ENCODE measurements at regions not wholly inside any gene's neighbourhood (a gene's known extent, or its start where the extent isn't known, plus 50 kb on each side); places are given as distances from the start of the nearest gene placed in this dataset.

DNA sequence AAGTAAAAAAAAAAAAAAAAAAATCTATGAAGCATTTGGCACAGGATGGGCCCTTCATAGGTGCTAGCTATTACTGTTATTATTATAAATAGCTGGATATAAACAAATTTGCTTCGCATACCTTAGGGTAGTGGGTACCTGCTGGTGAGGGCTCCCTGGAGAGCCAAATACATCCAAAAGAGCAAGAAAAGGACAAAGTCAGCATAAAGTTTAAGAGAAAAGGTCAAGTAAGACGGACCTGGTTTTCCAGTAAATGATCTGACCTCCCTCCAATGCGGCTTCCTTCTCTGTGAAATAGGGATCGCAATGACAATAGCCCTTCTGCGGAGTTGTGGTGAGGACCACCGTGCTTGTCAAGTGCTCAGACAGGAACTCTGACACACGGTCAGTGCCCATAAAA, 214.5 kb downstream of the SNX10 start:
- TF ChIP-seq CTCF (IDR thresholded peaks at IDR 0.05) (no peak), POLR2A (IDR thresholded peaks at IDR 0.05) (no peak)
